Right renal cortex interstitium (tissue), 3 donors: ENCODE measurements at regions not wholly inside any gene's neighbourhood (a gene's known extent, or its start where the extent isn't known, plus 50 kb on each side); places are given as distances from the start of the nearest gene placed in this dataset.
"Not testable (repeated sequence)": the region's sequence is repeated elsewhere in the genome, so short reads cannot be mapped to it uniquely, and the experiment has no call there.

ENCODE experiments used
- DNase-seq, 3 donors: peaks; one replicate each; pipeline ENCODE4 v3.0.0-alpha.2; 2013; ENCODE audit warnings: low read depth in 3 of 3, low spot score in 2 of 3

DNA sequence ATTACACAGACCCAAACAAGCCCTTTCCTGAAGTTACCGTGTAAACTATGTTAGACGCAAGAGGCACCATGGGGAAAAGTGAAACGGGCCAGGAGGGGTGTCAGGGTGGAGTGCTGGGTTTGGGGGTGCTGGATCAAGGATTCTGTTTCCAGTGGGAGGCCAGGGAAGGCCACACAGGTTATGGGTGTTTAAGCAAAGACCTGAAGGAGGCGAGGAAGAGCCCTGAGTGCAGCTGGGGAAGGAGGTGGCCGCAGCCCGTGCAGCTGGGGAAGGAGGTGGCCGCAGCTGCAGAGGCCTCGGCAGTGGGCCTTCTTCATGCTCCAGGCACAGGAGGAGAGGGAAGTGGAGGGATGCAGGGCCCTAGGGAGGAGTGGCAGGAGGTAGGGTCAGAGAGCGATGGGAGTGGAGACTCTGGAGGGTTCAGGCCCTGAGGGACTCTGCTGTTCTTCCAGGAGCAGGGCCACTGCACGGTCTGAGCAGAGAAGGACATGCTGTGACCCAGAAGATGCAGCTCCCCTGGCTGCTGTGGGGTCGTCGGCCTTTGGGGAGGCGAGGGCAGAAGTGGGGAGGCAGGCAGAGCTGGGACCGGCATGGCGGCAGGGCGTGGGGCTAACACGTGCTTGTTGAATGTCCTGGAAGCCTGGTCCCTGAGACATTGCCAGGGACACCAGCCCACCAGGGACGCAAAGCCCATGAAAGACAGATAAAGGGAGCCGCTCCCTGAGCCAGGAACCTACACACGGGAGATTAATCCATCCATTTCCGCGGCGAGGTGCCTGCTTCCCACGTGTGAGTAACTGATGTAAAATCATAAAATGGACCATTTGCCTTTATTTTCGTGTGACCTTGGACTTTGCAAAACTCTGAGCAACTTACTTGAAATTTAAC is 1049.1 kb downstream of the BRD1 start:
- no peak for DNase-seq

DNA sequence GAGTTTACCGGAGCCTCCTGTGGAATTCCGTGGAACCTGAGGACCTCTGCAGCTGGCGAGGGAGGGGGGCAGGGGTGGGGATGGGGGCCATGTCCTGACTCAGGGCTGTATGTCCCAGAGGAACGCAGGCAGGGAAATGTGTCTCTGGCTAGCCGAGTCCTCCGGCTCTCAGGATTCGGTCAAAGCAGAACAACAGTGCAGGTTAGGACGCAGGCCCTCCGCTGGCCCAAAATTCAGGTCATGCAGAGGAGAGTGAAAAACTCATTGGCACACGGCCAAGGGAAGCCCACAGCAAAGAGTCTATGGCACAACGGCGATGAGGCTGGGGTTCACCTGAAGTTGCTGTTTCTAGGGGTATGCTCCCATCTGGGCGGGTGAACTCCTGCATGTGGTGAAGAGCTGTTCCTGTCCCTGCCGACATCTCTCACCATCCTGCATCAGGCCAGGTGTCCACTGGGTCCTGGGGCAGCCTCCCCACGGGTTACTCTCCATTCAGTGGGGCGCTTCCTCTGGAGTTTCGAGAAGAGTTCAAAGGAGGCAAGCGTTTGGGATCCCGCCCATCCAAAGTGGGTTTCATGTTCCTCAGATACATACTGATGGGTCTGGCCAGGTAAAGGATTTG is 1055.3 kb downstream of the BRD1 start:
- DNase-seq = no peak

DNA sequence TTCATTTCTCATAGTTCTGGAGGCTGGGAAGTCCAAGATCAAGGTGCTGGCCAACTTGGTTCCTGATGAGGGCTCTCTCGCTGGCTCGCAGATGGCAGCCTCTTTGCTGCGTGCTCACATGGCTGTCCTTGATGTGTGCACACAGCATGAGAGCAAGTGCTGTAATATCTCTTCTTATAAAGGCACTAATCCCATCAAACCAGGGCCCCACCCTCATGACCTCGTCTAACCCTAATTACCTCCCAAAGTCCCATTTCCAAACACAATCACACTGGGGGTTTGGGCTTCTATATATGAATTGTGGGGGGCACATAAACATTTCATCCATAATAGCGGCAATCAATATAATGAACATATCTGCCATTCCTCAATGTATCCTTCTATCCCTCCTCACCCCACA is 1062.1 kb downstream of the BRD1 start:
- DNase-seq = no peak

GRCh38 chr22:48761546-48761945 is 1066.1 kb downstream of the BRD1 start:
- no peak for DNase-seq

- no peak for DNase-seq
These were observed 1066.9 kb downstream of the BRD1 start for GRCh38 chr22:48760481-48761390.

DNA sequence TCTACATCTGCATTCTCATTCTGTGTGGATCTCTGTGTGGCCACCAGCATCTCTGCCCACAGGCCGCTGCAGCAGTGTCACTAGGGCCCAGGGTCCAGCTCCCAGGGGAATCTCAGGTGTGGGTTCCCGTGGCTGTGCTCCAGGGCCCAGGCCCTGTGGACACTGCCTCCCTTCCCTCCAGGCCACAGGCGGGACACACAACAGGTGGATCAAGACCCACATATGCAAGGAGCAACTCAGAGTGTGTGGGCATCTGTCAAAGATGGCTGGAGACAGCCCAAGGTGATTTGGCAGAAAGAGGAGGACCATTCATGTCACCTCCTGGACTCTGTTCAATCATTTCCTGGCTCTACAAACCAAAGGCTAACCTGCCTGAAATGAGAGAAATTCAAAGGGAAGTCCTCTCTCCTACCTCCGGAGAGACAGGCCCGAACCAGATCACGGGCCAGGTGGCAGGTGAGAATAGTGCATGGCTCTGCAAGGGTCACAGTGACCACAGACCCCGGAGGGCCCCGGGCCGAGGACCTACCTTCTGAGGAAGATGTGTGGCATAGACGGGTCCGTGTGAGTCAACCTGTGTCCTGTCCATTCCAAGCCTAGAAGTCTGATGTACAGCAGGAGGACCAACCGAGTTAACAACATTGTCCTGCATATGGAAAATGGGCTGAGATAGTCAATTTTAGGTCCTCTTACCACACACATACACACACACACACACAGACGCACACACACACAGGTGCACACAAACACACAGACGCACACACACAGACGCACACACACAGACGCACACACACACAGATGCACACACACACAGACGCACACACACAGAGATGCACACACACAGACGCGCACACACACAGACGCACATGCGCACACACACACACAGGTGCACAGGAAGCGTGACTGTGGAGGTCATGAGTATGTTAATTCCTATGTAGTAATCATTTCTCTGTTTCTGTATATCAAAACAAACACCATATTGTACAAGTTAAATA is 1068.5 kb downstream of the BRD1 start:
- no peak for DNase-seq

- peak in 1 of 3 donors; percentile 6 for DNase-seq
These were observed 1069.6 kb downstream of the BRD1 start for GRCh38 chr22:48757985-48758561.

- DNase-seq = no peak
These were observed 1070.1 kb downstream of the BRD1 start for GRCh38 chr22:48757581-48757980.

GRCh38 chr22:48757135-48757534 is 1070.5 kb downstream of the BRD1 start:
- not testable (repeated sequence) for DNase-seq

GRCh38 chr22:48756146-48757111 is 1071.2 kb downstream of the BRD1 start:
- no peak for DNase-seq

GRCh38 chr22:48755059-48755949 is 1072.4 kb downstream of the BRD1 start:
- DNase-seq = no peak

- DNase-seq = no peak
These were observed 1073.0 kb downstream of the BRD1 start for GRCh38 chr22:48754611-48755058.

GRCh38 chr22:48753752-48754517 is 1073.7 kb downstream of the BRD1 start:
- DNase-seq = no peak

GRCh38 chr22:48753381-48753730 is 1074.3 kb downstream of the BRD1 start:
- no peak for DNase-seq

- DNase-seq = no peak
These were observed 1075.0 kb downstream of the BRD1 start for GRCh38 chr22:48752451-48753380.
